Liver (tissue), 8 donors: ENCODE measurements at regions not wholly inside any gene's neighbourhood (a gene's known extent, or its start where the extent isn't known, plus 50 kb on each side); places are given as distances from the start of the nearest gene placed in this dataset.

Source experiments
- DNase-seq: peaks from one replicate; pipeline ENCODE4 v3.0.0-alpha.2; 2017; ENCODE audit warnings: low spot score
- H3K27ac ChIP-seq, 2 donors: one replicate each; pipeline ENCODE4 v1.7.0; 2013; ENCODE audit warnings: inconsistent platforms in 2 of 2, low read length in 2 of 2, control low read depth in 1 of 2, low read depth in 1 of 2, mild to moderate bottlenecking in 1 of 2
- H3K27me3 ChIP-seq, 4 donors: one replicate each; pipeline versions ENCODE4 v1.6.1 to v1.7.0; 2013; ENCODE audit warnings: low read length in 3 of 4, inconsistent platforms in 1 of 4, mild to moderate bottlenecking in 1 of 4, moderate library complexity in 1 of 4; ENCODE audit not compliant: control insufficient read depth in 4 of 4, insufficient read depth in 4 of 4
- H3K36me3 ChIP-seq, 4 donors: one replicate each; pipeline versions ENCODE4 v1.6.1 to v1.7.0; 2013; ENCODE audit warnings: low read length in 3 of 4, mild to moderate bottlenecking in 3 of 4, low read depth in 1 of 4, moderate library complexity in 1 of 4; ENCODE audit not compliant: control insufficient read depth in 4 of 4, insufficient read depth in 3 of 4
- H3K4me1 ChIP-seq, 4 donors: one replicate each; pipeline versions ENCODE4 v1.6.1 to v1.7.0; 2013; ENCODE audit warnings: low read length in 3 of 4, mild to moderate bottlenecking in 3 of 4, moderate library complexity in 1 of 4; ENCODE audit not compliant: control insufficient read depth in 4 of 4, insufficient read depth in 4 of 4
- H3K4me3 ChIP-seq, 3 donors: one replicate each; pipeline versions ENCODE4 v1.6.1 to v1.7.0; 2013; ENCODE audit warnings: low read length in 3 of 3, control low read depth in 1 of 3, low read depth in 1 of 3, mild to moderate bottlenecking in 1 of 3
- H3K9ac ChIP-seq, 2 donors: one replicate each; pipeline ENCODE4 v1.7.0; 2013; ENCODE audit warnings: low read length in 2 of 2, mild to moderate bottlenecking in 2 of 2, moderate library complexity in 2 of 2, control low read depth in 1 of 2, low read depth in 1 of 2
- H3K9me3 ChIP-seq, 4 donors: one replicate each; pipeline versions ENCODE4 v1.6.1 to v1.7.0; 2013; ENCODE audit warnings: low read length in 3 of 4; ENCODE audit not compliant: control insufficient read depth in 4 of 4
- ATF3 ChIP-seq: IDR thresholded peaks from 2 replicates; pipeline ENCODE4 v1.6.1; 2016; ENCODE audit warnings: antibody characterized with exemption
- GABPA ChIP-seq, 2 donors: IDR thresholded peaks in 1 of 2; conservative IDR thresholded peaks in 1 of 2; 2 replicates each; pipeline ENCODE4 v1.6.1; 2016; ENCODE audit warnings: antibody characterized with exemption in 2 of 2, mild to moderate bottlenecking in 1 of 2, moderate library complexity in 1 of 2
- RAD21 ChIP-seq, 2 donors: IDR thresholded peaks; 2 replicates each; pipeline ENCODE4 v1.6.1; 2016; ENCODE audit warnings: antibody characterized with exemption in 2 of 2, mild to moderate bottlenecking in 2 of 2
- RXRA ChIP-seq, 2 donors: IDR thresholded peaks; 2 replicates each; pipeline ENCODE4 v1.6.1; 2017 to 2018; ENCODE audit warnings: antibody characterized with exemption in 2 of 2, mild to moderate bottlenecking in 1 of 2
- SP1 ChIP-seq: IDR thresholded peaks from 2 replicates; pipeline ENCODE4 v1.6.1; 2018; ENCODE audit warnings: antibody characterized with exemption, mild to moderate bottlenecking
- TAF1 ChIP-seq: conservative IDR thresholded peaks from 2 replicates; pipeline ENCODE4 v1.6.1; 2016; ENCODE audit warnings: antibody characterized with exemption, mild to moderate bottlenecking
- WGBS: extraction: QIAGEN DNeasy Blood & Tissue Kit; methylation state at CpG from one replicate; pipeline ENCODE4 v1.1.7; 2013; 5-methylcytosine and 5-hydroxymethylcytosine counted together
- TF ChIP-seq, protein P1 (sequence below): fragments of 150-350 bp; IDR thresholded peaks from 2 replicates; pipeline ENCODE4 v1.5.1; 2017; ENCODE audit warnings: improper control_type of control experiment, low read depth, low read length; ENCODE audit not compliant: missing input control
- TF ChIP-seq, protein P2 (sequence below): IDR thresholded peaks from 2 replicates; pipeline ENCODE4 v1.6.1; 2016; ENCODE audit warnings: antibody characterized with exemption, mild to moderate bottlenecking
- TF ChIP-seq, protein P3 (sequence below): IDR thresholded peaks from 2 replicates; pipeline ENCODE4 v1.6.1; 2016; ENCODE audit warnings: antibody characterized with exemption
- donor health status: healthy.
- donor health status: healthy.
- donor health status: healthy.
- donor health status: healthy.
- donor health status: healthy.

DNA sequence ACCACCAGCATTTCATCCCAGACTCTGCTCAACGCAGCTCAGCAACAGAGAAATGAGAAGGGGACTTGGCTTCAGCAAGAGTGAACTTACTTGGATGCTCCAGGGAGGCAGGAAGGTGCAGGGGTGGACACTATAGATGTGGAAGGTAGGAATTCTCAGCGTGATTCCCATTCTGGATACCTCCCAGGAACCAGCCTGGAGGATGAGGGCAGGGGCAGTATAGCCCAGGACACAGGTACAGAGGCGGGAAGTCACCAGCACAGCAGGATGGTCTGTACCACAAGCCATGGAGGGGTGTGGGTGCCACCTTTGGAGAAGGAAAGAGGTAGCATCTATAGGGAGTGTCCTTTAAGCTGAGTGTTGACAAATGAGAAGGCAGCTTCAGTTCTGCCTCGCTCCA lies 1275.2 kb downstream of the TBC1D22A start:
- H3K27ac ChIP-seq: no peak overlapping the region
- H3K36me3 ChIP-seq: no peaks in the 10 kb centered on the region
- no peak for DNase-seq
- H3K27me3 ChIP-seq: peaks cover 0 to 7% (median 3%) of the 10 kb centered on the region in 4 donors
- no peak for TF ChIP-seq RAD21 (IDR thresholded peaks at IDR 0.05)
- TF ChIP-seq, protein P1, sequence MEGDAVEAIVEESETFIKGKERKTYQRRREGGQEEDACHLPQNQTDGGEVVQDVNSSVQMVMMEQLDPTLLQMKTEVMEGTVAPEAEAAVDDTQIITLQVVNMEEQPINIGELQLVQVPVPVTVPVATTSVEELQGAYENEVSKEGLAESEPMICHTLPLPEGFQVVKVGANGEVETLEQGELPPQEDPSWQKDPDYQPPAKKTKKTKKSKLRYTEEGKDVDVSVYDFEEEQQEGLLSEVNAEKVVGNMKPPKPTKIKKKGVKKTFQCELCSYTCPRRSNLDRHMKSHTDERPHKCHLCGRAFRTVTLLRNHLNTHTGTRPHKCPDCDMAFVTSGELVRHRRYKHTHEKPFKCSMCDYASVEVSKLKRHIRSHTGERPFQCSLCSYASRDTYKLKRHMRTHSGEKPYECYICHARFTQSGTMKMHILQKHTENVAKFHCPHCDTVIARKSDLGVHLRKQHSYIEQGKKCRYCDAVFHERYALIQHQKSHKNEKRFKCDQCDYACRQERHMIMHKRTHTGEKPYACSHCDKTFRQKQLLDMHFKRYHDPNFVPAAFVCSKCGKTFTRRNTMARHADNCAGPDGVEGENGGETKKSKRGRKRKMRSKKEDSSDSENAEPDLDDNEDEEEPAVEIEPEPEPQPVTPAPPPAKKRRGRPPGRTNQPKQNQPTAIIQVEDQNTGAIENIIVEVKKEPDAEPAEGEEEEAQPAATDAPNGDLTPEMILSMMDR: no peak
- no peaks in the 10 kb centered on the region for H3K4me1 ChIP-seq
- H3K4me3 ChIP-seq: no peak overlapping the region
- peaks cover 0 to 4% (median 0%) of the 10 kb centered on the region in 4 donors for H3K9me3 ChIP-seq
- 60% methylated on average over 4 of the region's 4 CpGs for WGBS
- H3K9ac ChIP-seq: no peak overlapping the region

- Histone ChIP-seq H3K27me3 (peaks cover 0 to 7% (median 3%) of the 10 kb centered on the region in 4 donors), H3K27ac (no peak overlapping the region), H3K4me1 (no peaks in the 10 kb centered on the region), H3K9ac (no peak overlapping the region), H3K36me3 (no peaks in the 10 kb centered on the region), H3K9me3 (peaks cover 0 to 4% (median 0%) of the 10 kb centered on the region in 4 donors), H3K4me3 (no peak overlapping the region)
- TF ChIP-seq GABPA (IDR thresholded peaks at IDR 0.05 in 1 of 2, conservative IDR thresholded peaks at IDR 0.05 in 1 of 2) (no peak), ATF3 (no peak), TAF1 (no peak), RXRA (IDR thresholded peaks at IDR 0.05) (no peak), SP1 (no peak)
- TF ChIP-seq, protein P2, sequence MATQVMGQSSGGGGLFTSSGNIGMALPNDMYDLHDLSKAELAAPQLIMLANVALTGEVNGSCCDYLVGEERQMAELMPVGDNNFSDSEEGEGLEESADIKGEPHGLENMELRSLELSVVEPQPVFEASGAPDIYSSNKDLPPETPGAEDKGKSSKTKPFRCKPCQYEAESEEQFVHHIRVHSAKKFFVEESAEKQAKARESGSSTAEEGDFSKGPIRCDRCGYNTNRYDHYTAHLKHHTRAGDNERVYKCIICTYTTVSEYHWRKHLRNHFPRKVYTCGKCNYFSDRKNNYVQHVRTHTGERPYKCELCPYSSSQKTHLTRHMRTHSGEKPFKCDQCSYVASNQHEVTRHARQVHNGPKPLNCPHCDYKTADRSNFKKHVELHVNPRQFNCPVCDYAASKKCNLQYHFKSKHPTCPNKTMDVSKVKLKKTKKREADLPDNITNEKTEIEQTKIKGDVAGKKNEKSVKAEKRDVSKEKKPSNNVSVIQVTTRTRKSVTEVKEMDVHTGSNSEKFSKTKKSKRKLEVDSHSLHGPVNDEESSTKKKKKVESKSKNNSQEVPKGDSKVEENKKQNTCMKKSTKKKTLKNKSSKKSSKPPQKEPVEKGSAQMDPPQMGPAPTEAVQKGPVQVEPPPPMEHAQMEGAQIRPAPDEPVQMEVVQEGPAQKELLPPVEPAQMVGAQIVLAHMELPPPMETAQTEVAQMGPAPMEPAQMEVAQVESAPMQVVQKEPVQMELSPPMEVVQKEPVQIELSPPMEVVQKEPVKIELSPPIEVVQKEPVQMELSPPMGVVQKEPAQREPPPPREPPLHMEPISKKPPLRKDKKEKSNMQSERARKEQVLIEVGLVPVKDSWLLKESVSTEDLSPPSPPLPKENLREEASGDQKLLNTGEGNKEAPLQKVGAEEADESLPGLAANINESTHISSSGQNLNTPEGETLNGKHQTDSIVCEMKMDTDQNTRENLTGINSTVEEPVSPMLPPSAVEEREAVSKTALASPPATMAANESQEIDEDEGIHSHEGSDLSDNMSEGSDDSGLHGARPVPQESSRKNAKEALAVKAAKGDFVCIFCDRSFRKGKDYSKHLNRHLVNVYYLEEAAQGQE: no peak
- TF ChIP-seq, protein P1: no peak
- TF ChIP-seq, protein P3, sequence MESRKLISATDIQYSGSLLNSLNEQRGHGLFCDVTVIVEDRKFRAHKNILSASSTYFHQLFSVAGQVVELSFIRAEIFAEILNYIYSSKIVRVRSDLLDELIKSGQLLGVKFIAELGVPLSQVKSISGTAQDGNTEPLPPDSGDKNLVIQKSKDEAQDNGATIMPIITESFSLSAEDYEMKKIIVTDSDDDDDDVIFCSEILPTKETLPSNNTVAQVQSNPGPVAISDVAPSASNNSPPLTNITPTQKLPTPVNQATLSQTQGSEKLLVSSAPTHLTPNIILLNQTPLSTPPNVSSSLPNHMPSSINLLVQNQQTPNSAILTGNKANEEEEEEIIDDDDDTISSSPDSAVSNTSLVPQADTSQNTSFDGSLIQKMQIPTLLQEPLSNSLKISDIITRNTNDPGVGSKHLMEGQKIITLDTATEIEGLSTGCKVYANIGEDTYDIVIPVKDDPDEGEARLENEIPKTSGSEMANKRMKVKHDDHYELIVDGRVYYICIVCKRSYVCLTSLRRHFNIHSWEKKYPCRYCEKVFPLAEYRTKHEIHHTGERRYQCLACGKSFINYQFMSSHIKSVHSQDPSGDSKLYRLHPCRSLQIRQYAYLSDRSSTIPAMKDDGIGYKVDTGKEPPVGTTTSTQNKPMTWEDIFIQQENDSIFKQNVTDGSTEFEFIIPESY: no peak
- 68% methylated on average over 12 of the region's 12 CpGs for WGBS
- DNase-seq: no peak
Observed at GRCh38 chr22:48035897-48036296, 1273.4 kb downstream of the TBC1D22A start.
